ENCODE measurements at regions not wholly inside any gene's neighbourhood (a gene's known extent, or its start where the extent isn't known, plus 50 kb on each side); places are given as distances from the start of the nearest gene placed in this dataset.

GRCh38 chr14:84129941-84130340 lies 1400.0 kb upstream of the FLRT2 start:
- DNase-seq: no peak

DNA sequence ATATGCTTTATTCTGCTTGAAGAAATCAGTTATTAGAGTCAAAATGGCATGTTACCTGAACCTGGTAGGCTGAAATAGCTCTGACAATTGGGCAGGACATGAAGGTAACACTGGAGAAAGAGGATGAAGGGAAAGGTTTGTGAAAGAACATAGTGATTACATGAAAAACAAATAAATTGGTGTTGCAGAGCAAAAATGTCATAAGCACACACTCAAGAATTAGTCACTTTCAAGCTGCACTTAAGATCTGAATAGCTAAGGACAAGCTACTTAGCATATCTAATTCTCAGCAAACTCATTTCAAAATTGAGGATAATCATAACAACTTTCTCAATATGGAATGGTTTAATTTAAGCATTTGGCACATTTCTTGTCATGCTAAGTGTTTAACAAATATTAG lies 1398.0 kb upstream of the FLRT2 start:
- DNase-seq: no peak

DNA sequence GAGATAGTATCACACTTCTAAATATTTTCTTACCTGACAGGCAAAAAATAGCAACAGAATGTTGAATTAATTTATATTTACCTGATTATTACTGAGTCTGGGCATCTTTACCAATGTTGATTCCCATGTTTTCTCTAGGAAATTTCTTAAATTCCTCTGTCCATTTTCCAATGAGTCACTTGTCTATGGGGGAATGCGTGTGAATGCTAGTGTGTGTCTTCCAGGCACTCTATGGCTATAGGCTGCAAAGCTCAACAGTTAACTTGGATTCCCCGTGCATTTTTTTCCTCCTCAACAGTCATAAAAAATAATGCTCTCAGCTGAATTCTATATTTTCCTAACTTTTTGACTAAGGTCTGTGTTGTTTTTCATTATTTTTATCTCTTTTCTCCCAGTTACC lies 1385.8 kb upstream of the FLRT2 start:
- DNase-seq: no peak

DNA sequence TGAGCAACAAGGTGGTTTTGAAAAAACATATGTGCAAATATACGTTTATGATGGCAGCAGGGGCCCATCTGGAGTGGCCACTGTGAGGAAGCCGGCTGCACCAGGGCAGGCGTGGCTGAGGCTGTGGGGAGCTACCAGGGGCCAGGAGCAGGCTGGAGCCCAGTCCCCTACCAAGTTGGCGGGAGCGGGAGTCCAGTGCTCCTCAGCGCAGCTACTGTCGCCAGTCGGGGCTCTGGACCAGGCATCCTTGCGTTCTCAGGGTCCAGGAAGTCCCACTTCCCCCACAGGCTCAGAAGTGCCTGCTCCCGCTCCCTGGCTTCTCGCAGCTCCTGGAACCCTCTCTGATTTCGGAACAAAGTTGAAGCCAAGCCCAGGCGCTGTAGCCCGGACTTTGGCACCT lies 1377.5 kb upstream of the FLRT2 start:
- DNase-seq: no peak

DNA sequence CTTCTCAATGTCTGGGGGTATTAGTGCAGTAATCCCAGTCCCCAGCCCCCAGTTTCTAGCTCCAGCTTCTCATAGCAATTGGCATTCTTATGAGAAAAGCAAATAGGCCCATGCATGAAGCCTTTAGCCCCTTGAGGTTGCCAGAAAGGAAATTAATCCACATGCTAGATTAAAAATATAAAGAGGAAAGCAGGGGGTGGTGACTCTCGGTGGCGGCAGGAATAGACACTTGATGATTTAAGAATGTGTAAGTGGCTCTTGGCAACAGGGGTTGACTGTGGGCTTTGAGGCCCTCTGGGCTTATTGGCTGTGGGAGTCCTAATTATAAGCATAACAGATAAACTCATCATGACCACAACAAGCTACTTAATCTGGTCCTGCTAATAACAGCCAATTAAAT lies 1367.3 kb upstream of the FLRT2 start:
- DNase-seq: no peak

DNA sequence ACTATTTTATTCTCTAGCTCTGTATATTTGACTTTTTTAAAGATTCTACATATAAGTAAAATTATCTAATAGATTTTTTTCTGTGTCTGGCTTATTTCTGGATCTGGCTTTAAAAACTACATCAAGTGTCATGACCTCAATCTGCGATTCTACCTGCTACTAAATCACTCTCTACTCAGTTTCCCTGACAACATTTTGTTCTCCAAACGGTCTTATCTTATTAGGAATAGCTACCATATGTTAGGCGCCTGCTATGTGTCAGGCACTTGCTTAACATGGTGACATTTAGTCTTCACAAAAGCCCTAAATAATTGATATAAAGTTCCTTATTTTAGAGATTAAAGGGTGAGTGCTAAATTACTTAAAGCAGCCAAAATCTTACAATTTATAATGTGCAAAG lies 1362.9 kb upstream of the FLRT2 start:
- no peak for DNase-seq

- no peak for DNase-seq
Observed at GRCh38 chr14:84180336-84180735, 1349.6 kb upstream of the FLRT2 start.

DNA sequence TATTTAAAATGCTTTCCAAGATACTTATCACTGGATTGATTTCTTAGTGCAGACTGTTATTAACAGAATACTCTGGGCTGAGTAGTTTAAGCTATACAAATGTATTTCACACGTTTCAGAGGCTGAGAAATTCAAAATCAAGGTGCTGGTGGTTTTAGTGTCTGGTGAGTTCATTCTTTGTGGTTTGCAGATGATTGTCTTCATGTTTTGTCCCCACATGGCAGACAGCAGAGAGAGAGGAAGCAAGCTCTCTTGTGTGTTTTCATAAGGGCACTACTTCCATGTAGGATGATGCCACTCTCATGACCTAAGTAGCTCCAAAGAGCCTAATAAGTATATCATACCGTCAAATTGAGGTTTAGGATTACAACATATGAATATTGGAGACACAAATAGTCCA lies 1348.9 kb upstream of the FLRT2 start:
- no peak for DNase-seq

- no peak for DNase-seq
Observed at GRCh38 chr14:84195514-84195913, 1334.4 kb upstream of the FLRT2 start.

DNA sequence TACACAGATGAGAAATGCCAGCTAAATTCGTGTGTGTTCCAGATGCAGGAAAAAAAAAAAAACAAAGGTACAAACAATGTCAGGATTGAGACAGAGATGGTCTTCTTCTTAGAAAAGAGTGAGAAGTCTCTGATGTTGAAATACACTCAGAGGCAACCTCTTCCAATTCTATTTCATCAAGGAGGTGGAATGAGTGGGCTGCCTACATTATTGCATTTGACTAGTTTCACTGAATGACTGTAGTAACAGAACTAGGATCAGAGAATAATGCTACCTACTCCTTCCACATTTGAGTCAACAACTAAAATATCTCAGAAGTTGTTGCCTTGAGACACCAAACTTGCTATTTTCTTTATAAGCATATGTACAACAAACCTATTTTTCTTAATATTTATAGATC lies 1332.2 kb upstream of the FLRT2 start:
- DNase-seq: no peak

- no peak for DNase-seq
Observed at GRCh38 chr14:84202486-84202885, 1327.5 kb upstream of the FLRT2 start.

GRCh38 chr14:84203896-84204295 lies 1326.0 kb upstream of the FLRT2 start:
- no peak for DNase-seq

- DNase-seq: no peak
Observed at GRCh38 chr14:84208451-84208850, 1321.5 kb upstream of the FLRT2 start.

- no peak for DNase-seq
Observed at GRCh38 chr14:84209031-84209430, 1320.9 kb upstream of the FLRT2 start.

DNA sequence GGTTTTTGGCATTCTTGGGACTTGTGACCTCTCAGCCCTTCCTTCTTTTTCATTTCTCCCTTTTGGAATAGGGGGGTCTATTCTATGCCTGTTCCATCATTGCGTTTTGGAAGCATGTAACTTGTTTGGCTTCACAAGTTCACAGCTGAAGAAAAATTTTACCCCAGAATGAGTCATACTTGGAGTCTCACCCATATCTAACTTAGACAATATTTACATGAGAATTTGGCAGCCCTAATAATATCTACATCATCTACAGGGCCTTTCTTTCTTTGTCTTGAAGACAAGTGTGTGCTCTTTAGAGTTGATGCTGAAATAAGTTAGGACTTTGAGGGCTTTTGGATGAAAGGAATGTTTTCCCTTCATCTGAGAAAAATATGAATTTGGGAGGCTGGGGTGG lies 1312.9 kb upstream of the FLRT2 start:
- no peak for DNase-seq

DNA sequence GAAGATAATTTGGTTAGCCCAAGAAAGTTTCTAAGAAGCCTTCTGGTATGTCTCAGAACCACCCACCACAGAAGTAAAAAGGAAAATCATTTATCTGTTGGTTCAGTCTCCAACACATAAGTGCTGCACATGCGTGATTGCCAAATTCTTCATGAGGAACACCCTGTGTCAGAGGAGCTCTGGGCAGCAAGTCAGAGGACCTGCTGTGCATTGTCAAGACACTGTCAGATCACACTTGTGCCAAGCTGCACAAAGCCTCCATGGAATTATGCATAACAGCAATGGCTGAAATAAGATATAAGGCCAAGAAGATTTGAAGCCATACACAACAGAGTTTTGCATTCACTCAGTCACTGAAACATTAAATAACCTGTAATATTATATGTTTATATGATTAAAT lies 1304.7 kb upstream of the FLRT2 start:
- DNase-seq: no peak

GRCh38 chr14:84228702-84229101 lies 1301.2 kb upstream of the FLRT2 start:
- DNase-seq: no peak

- DNase-seq: no peak
Observed at GRCh38 chr14:84234281-84234680, 1295.7 kb upstream of the FLRT2 start.

DNA sequence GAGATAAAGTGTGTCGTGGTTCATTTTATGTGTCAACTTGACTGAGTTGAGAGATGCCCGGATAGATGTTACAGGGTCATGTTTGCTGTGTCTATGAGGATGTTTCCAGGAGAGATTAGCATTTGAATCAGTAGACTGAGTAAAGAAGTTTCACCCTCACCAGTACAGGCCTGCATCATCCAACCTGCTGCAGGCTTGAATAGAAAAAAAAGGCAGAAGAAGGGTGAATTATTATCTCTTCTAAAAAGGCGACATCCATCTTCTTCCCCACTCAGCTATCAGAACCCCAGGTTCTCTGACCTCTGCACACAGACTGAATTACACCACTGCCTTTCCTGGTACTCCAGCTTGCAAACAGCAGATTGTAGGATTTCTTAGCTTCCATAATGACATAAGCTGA lies 1293.7 kb upstream of the FLRT2 start:
- DNase-seq: no peak

GRCh38 chr14:84237881-84238280 lies 1292.1 kb upstream of the FLRT2 start:
- DNase-seq: no peak

DNA sequence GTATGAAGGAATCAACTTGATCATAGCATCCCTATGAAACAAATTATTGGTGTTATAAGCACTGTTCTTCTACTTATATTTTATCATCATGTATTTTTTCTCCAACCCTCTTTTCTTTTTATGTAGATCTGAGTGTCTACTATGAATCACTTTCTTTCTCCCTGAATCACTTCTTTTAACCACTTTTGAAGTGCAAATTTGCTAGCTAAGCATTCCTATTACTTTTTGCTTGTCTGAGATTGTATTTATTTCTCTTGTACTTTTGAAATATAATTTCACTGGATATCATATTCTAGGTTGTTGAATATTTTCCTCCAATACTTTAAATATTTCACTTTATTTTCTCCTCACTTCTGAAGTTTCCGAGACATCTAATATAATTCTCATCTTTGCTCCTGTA lies 1282.3 kb upstream of the FLRT2 start:
- DNase-seq: no peak

GRCh38 chr14:84250893-84251292 lies 1279.1 kb upstream of the FLRT2 start:
- DNase-seq: no peak

- DNase-seq: no peak
Observed at GRCh38 chr14:84251411-84252115, 1278.4 kb upstream of the FLRT2 start.

DNA sequence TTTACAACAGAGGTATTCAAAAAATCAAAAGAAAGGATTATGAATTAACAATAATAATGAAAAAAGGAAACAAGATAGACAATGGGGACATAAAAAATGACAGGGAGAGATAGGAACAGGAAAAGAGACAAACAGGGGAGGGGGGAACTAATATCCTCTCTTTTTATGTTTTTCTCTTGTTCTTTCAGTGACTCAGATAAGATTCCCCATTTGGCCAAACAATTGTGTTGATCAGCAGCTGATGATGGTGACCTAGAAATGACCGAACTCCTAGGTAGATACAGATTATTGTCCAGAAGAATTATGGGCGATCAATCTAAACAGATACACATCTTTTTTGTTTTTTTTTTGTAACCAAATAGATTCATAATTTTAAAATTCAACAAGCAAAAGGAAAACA lies 1277.2 kb upstream of the FLRT2 start:
- DNase-seq: no peak

GRCh38 chr14:84253326-84253725 lies 1276.6 kb upstream of the FLRT2 start:
- no peak for DNase-seq

GRCh38 chr14:84254290-84254689 lies 1275.7 kb upstream of the FLRT2 start:
- no peak for DNase-seq

All from activated gamma-delta T cell (primary cell).